EL (cell line): ENCODE measurements at regions not wholly inside any gene's neighbourhood (a gene's known extent, or its start where the extent isn't known, plus 50 kb on each side); places are given as distances from the start of the nearest gene placed in this dataset.
"Not testable (repeated sequence)": the region's sequence is repeated elsewhere in the genome, so short reads cannot be mapped to it uniquely, and the experiment has no call there.

Experiments used
- DNase-seq: peaks from one replicate; pipeline ENCODE4 v3.0.0-alpha.2; 2016

DNA sequence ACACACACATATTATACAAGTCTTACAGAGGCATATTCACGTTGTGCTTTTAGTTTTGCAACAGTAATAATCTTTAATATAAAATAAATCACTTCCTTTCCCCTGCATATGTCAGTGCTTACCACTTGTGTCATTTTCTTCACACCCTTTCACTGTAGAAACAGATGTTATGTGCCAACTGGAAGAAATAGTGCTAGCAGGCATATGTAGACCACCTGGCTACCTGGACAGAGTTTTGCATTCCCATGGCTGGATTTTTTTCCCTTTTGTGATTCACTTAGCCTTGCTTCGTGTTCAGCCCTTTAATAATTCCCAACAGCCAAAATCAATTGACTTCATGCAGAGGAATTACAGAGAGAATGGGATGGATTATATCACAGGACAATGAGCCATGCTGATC, 399.1 kb upstream of the SPRY2 start:
- no peak for DNase-seq

DNA sequence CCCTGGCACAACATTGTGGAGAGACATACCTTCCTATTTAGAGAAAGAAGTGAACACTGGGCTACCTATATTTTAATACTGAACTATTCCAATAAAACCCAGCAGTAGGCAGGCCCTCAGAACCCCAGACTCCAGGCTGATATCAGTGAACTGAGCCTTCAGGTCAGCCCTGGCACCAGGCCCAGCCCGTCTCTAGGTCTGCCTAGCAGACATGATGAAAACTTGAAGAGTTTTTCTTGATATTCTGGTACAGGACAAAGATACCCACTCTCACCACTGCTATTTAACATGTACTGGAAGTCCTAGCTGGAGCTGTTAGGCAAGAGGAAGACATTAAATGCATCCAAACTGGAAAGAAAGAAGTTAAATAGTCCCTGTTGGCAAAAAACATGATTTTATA, 396.6 kb upstream of the SPRY2 start:
- no peak for DNase-seq

DNA sequence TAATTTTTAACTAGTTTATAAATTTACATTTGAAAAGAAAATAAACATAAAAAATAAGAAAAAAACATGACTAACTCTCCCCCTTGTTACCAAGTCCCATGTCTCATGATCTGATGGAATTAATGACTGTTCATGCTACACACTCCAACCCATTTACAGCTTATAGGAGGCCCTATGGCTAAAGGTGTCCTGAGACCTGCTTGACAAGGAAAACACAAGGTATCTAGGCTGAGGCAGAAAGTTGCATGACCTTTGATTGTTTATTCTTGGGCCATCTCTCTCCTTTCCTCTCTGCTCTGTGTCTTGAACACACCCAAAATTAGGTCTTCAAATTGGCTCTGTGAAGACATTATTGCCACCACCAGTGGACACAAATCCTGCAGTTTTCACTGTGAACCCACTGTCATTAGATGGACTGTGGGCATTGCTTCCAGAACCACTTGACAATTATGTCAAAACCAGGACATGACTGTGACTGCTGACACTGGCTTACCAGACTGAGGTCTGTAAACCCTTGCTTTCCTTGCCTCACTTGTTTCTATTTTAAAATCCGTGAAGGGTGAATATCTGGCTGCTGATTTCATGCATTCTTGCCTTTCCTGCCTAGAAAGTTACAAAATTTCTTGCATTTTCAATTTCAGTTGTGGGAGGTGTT, 386.5 kb upstream of the SPRY2 start:
- no peak for DNase-seq

DNA sequence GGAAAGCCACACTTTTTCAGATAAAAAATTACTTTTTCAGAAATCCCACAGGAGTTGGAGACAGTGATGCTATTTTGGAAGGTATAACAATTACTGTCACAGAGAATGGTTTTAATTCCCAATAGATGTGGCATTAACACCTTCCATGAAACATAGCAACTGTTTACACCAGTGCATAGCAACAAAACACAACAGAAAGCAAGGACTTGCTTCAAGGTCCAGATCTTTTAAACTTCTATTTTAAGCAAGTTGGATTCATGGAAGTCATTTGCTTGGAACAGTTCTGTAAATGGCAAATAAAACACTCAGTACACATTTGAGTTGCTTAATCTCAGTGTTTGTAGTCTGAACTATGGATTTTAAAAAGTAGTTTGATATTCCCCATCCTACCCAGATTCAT, 385.9 kb upstream of the SPRY2 start:
- no peak for DNase-seq

DNA sequence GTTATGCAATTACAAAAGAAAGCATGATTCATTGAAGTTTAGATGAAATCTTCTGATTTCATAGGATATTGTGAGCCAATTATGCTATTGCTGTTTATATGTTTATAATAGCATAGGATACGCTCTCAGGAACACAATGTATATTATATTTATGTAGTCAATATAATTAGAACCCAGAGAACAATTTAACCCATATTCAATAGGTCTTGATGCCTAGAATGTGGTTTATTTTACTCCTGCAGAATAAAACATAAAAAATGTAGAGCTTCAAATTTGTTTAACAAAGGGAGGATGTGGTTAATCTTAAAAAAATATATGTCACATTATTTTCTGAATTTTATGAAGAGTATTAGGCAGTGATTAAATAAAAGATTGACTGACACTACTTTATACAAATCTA, 380.8 kb upstream of the SPRY2 start:
- DNase-seq = no peak

DNA sequence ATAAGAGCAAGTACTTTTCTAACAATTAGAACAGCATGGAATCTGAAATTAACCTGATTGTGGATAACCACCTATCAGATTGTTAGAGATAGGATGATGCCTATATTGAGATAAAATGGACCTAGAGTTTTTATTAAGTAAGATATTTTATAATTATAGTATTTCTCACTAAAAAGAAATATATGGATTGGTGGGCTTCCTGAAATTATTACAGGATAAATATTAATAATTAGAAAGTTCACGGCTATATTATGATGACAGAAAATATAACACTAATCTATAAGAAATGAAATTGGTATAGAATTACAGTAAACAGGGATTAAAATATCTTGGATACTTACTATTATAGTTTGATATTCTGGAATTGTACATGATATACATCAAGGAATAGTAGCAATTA, 378.0 kb upstream of the SPRY2 start:
- no peak for DNase-seq

DNA sequence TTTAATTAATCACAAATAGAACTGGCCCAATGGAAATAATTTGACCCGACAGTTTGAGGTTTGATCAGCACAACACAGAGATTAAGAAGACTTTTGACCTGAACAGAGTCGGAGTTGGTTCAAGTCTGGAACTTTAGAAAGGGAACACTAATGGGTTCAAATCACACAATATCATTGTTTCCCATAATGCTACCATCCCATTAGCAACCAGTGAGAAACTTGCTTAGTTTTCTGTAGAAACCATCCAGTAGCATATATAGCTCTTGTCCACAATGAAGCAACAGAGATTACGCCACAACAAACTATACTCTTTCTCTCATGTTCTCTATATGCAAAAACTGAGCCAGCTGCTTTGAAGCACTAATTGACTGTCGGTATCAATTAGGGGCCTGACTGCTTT, 376.9 kb upstream of the SPRY2 start:
- DNase-seq = no peak

DNA sequence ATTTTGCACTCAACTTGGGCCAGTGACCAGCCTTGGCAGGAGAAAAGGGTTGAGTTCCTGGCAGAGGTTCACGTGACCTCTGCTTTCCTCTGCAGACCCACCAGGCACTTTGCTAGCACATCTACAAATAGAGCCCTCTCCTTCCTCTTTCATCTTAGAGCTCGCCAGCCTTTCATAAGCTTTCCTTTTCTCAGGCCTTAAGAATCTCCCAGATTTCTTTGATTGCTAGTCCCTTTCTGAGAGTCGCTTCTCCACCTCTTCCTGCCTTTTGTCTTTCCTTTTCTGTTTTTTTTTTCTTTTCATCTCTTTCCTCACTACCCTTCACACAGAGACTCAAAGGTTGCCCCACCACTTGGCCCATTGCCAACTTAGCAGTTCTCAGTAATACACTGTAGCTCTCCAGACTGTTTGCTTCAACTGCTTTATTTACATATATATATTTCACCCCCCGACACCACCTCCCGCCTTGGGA, 375.7 kb upstream of the SPRY2 start:
- DNase-seq = no peak

DNA sequence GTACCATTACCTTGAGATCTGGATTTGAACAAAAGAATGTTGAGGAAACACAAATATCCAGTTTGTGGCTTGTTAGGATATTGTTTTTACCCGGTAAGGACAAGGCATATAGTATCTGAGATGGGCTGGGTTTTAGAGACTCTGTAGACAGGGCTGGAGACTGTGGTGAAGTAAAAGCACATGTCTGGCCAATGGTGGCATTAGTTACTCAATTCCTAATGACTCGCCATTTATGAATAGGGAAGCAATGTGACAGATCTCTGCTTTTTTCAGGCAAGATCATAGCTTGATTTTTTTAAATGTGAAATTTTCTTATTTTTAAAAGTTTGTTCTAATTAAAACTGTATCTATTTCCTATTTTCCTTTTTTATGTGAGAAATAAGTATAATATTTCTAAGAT, 371.1 kb upstream of the SPRY2 start:
- no peak for DNase-seq

DNA sequence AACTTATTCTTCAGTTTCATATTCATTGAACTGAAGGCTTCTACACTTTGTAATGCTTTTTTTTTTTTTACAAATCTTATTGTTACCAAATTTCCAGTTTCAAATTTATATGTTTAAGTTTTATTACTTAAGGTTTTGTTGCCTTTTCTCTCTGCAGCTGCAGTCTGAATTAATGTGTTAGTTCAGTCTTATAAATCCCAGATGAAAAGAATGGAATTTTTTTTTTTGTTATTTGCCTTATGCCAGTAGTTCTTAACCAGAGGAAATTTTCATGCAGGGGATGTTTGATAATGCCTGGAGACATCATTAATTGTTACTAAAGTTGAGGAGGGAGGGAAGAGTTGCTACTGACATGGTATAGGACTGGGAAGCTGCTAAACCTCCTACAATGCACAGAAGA, 367.9 kb upstream of the SPRY2 start:
- no peak for DNase-seq

DNA sequence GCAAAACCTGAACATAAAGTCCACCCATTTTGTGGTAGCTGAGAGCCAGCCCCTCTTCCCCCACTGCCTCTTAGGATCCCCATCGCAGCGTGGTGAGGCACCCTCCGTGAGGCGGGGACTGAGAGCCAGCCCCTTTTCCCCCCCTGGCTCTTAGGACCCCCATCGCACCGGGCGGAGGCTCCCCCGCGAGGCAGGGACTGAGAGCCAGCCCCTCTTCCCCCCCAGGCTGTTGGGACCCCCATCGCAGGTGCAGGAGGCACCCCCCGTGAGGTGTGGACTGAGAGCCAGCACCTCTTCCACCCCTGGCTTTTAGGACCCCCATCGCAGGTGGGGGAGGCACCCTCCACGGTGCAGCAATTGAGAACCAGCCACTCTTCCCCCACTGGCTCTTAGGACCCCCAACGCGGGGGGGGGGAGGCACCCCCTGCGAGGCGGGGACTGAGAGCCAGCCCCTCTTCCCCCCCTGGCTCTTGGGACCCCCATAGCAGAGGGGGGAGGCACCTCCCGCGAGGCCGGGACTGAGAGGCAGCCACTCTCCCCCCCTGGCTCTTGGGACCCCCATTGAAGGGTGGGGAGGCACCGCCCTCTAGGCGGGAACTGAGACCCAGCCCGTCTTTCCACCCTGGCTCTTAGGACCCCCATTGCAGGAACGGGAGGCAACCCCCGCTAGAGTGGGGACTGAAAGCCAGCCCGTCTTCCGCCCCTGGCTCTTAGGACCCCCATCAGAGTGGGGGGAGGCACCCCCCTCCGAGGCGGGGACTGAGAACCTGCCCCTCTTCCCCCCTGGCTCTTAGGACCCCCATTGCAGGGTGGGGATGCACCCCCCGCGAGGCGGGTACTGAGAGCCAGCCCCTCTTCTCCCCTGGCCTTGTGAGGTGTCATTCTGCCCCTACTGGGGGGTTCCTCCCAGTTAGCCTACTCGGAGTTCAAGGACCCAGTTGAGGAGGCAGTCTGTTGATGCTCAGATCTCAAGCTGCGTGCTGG, 366.4 kb upstream of the SPRY2 start:
- no peak for DNase-seq

DNA sequence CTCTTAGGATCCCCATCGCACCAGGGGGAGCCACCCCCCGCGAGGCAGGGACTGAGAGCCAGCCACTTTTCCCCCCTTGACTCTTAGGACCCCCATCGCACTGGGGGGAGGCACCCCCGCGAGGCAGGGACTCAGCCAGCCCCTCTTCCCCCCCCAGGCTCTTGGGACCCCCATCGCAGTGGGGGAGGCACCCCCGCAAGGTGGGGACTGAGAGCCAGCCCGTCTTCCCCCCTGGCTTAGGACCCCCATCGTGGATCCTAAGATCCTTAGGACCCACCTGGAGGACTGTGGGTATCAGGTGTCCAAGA, 365.2 kb upstream of the SPRY2 start:
- DNase-seq = no peak

DNA sequence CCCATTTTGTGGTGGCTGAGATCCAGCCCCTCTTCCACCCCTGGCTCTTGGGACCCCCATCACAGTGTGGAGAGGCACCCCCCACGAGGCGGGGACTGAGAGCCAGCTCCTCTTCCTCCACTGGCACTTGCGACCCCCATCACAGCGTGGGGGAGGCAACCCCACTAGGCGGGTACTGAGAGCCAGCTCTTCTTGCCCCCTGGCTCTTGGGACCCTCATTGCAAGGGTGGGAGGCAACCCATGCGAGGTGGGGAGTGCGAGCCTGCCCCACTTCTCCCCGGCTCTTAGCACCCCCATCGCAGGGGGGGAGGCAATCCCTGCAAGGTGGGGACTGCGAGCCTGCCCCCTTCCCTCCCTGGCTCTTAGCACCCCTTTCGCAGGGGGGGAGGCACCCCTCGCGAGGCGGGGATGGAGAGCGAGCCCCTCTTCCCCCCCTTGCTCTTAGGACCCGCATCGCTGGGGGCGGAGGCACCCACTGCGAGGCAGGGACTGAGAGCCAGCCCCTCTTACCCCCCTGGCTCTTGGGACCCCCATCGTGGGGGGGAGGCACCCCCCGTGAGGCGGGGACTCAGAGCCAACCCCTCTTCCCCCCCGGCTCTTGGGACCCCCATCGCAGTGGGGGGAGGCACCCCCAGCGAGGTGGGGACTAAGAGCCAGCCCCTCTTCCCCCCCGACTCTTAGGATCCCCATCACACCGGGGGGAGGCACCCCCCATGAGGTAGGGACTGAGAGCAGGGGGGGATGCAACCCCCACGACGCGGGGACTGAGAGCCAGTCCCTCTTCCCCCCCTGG, 364.6 kb upstream of the SPRY2 start:
- no peak for DNase-seq

DNA sequence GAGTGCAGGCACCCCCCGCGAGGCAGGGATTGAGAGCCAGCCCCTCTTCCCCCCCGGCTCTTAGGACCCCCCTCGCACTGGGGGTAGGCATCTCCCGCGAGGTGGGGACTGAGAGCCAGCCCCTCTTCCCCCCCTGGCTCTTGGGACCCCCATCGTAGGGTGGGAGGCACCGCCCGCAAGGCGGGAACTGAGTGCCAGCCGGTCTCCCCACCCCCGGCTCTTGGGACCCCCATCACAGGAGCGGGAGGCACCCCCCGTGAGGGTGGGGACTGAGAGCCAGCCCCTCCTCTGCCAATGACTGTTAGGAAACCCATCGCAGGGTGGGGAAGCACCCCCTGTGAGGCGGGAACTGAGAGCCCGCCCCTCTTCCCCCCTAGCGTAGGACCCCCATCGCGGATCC, 363.4 kb upstream of the SPRY2 start:
- no peak for DNase-seq

DNA sequence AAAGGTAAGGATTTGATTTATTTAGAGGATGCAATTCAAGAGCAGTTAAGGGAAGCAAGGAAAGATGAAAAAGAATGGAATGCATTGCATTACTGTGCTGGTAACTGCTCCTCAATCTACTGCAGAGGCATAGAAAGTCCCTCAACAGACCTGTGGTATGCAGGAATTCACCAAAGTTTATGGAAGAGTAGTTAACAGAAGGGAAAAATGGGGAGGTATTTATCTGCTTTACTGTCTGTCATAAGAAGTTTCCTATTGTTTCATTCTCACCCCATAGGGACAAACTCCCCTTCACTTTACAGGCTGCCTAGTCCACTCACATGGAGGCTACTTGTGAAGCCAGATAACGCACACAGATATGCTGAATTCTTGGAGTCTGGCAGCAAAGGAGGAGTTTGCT, 354.9 kb upstream of the SPRY2 start:
- DNase-seq = no peak

DNA sequence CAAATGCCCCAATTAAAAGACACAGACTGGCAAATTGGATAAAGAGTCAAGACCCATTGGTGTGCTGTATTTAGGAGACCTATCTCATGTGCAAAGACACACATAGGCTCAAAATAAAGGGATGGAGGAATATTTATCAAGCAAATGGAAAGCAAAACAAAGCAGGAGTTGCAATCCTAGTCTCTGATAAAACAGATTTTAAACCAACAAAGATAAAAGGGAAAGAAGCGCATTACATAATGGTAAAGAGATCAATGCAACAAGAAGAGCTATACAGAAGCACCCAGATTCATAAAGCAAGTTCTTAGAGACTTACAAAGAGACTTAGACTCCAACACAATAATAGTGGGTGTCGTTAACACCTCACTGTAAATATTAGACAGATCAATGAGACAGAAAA, 350.9 kb upstream of the SPRY2 start:
- DNase-seq = not testable (repeated sequence)

DNA sequence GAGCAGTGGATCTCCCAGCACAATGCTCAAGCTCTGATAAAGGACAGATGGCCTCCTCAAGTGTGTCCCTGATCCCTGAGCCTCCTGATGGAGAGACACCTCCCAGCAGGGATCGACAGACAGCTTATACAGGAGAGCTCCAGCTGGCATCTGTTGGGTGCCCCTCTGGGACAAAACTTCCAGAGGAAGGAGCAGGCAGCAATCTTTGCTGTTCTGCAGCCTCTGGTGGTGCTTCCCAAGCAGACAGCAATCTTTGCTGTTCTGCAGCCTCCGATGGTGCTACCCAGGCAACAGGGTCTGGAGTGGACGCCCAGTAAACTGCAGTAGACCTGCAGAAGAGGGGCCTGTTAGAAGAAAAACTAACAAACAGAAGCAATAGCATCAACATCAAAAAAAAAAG, 349.3 kb upstream of the SPRY2 start:
- no peak for DNase-seq

DNA sequence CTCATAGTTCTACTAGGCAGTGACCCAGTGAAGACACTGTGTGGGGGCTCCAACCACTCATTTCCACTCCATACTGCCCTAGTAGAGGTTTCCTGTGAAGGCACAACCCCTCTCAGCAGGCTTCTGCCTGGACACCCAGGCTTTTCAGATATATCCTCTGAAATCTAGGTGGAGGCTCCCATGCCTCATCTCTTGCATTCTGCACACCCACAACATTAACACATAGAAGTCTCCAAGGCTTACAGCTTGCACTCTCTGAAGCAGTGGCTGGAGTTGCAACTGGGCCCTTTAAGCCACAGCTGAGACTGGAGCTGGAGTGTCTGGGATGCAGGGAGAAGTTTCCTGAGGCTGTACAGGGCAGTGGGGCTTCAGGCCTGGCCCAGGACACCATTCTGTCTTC, 347.7 kb upstream of the SPRY2 start:
- DNase-seq = no peak

DNA sequence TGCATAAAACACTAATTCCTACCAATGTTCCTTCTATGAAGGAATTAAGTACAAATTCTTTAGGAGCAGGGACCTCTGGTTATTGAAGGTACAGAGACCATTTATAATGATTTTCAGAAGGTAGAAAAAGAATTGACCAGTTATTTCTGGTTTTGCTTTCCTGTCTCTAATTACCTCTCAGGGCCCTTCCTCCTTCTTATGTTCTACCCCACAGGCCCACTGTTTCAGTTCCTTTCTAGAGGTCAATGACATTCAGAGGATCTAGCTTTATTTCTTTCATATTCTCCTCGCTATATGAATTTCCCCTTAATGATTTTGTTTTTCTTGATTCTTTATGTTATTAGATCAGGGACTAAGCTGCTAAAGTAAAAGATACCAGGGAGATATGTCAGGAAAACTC, 345.0 kb upstream of the SPRY2 start:
- DNase-seq = no peak

DNA sequence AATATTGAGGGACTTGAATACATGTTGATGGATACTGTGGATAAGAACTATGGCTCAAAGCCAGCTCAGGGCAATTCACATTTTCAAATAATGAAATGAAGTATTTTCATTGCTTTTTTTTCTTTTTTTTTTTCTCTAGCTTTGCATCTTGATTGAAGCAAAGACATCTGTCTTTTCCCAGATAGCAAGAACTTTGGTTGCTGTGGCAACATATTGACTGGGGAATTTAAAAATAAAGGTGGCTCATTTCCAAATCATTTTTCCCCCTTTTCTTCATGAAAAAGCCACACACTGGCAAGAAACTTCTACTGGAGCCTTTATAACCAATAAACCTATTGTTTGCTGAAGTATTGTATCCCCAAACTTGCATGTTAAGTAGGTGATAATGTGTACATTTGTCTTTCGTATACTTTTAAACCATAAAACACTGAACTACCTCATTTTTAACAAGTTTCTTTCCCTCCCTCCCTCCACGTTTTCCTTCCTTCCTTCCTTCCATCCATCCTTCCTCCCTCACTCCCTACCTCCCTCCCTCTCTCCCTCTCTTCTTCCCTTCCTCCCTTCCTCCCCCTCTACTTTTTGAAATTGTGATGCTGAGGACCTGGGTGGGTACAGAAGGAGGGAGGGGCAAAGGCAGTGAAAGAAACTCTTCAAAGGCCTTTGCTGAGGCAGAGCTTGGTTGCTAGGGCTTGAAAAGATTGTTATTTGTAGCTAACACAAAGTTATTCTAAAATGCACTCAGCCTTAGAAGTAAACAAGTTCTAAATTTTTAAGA, 343.5 kb upstream of the SPRY2 start:
- no peak for DNase-seq

DNA sequence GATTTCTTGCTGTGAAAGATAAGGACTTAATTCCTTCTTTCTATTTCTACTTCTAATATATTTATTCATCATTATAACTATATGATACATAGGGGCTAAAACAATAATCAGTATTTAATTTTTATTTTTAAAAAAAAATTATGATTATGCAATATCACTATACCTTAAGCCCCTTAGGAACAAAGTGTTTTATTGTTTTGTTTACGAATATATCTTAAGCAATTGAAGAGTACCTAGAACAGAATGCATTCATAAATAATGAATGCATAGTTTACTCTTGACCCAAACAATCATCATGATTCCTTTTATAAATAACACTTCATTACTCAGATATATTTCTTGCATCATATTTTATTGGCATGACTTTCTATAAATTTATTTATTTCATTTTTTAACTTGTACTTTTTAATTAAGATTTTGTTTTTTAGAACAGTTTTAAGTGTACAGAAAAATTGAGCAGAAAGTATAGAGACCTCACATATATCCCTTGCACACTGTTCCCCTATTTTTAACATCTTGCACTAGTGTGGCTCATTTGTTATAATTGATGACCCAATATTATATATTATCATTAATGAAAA, 339.9 kb upstream of the SPRY2 start:
- no peak for DNase-seq

DNA sequence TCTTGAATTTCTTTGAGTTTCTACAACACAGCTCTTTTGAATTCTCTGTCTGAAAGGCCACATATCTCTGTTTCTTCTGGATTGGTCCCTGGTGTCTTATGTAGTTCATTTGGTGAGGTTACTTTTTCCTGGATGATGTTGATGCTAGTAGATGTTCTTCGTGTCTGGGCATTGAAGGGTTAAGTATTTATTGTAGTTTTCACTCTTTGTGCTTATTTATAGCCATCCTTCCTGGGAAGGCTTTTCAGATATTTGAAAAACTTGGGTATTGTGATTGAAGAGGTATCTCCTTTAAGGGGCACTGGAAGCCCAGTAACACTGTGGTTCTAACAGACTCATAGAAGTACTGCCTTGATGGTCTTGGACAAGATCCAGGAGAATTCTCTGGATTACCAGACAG, 338.5 kb upstream of the SPRY2 start:
- DNase-seq = no peak

DNA sequence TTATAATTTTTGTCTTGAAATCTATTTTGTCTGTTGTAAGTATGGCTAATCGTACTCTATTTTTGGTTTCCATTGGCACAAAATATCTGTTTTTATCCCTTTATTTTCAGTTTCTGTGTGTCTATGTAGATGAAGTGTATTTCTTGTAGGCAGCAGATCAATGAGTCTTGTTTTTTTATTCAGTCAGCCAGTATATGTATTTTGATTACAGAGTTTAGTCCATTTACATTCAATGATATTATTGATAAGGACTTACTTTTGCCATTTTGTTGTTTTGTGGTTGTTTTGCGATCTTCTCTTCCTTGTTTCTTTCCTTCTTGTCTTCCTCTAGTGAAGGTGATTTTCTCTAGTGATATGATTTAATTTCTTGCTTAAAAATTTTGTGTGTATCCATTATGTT, 336.3 kb upstream of the SPRY2 start:
- DNase-seq = no peak
